GOT3 (cell line): ENCODE measurements at regions not wholly inside any gene's neighbourhood (a gene's known extent, or its start where the extent isn't known, plus 50 kb on each side); places are given as distances from the start of the nearest gene placed in this dataset.

ENCODE experiments used
- DNase-seq: peaks from one replicate; lab custom pipeline; 2025; ENCODE audit warnings: mixed read lengths; lab: John Stamatoyannopoulos, UW

- no peak for DNase-seq
Measured at GRCh38 chr6:98136333-98136732, 698.0 kb upstream of the POU3F2 start.

DNA sequence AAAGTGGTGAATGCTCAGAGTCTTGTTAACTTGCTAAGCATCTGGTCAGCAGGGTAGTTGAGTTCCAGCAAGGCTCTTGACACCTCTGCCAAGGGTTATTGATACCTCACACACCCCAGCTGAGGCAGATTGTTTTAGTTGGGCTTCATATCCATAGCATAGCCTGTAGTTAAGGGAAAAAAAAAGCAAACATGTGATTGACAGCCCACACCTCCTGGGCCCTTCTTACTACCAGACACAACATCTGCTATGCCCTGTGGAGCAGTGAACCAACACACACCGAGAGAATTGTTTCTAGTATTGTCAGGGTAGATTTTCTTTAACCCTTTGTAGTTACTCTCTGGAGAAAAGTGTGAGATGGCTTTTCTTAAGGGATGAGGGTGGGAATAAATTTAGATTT lies 697.0 kb upstream of the POU3F2 start:
- no peak for DNase-seq

- DNase-seq = no peak
Measured at GRCh38 chr6:98142839-98143238, 691.5 kb upstream of the POU3F2 start.

DNA sequence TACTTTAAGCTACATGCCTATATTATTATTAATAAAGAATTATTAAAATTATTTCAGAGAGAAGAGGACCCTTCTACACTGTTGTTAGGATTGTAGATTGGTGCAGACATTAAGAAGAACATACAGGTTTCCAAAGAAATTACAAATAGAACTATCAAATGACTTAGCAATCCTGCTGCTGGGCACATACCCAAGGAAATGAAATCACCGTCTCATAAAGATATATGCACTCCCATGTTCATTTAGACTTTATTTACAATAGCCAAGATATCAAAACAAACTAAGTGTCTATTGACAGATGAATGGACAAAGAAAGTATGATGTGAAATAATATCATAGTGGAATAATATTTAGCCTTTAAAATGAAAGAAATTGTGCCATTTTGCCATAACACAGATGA lies 687.7 kb upstream of the POU3F2 start:
- no peak for DNase-seq

DNA sequence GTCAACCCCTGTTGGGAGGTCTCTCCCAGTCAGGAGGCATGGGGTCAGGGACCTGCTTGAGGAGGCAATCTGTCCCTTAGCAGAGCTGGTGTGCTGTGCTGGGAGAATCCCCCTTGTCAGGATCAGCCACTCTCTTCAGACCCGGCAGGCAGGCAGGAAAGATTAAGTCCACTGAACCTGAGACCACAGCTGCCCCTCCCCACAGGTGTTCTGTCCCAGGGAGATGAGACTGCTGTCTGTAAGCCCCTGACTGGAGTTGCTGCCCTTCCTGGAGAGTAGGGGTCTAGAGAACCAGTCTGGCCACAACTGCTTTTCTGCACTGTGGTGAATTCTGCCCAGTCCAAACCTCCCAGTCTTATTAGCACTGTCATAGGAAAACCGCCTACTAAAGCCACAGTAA lies 677.8 kb upstream of the POU3F2 start:
- no peak for DNase-seq

DNA sequence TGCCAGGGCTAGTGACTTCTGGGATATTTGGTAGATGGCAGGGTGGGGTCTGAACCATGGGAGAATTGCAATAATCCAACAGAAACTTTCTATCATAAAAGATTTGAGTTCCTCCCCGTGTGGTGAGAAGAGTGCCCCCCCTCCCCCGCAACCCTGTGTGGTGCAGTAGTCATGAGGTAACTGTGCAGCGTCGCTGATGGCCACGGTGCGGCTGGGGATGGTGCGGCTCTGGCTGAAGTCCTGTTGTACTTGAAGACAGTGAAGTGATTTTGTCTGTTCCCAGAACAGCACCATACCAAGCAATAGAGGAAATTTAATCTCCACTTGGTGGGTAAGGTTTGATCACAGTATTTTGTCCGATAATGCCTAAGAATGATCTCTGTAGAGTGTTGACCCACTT lies 654.8 kb upstream of the POU3F2 start:
- DNase-seq = no peak

DNA sequence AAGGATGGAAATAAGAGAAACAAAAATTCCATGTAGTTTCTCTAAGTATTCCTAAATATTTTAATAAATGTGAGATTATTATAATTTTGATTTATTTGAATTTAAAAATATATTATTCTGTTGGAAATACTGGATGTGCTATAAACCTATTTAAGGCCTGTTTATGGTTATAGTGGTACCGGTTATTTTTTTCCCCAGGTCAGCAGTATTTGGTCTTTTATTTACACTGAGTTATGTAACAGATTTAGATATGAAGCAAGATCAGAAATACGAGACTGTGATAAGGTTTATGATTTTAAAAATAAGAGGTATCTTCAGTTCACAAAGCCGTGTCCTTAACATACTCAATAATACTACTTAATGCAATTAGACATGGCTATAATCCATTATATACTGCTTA lies 634.3 kb upstream of the POU3F2 start:
- no peak for DNase-seq

GRCh38 chr6:98203170-98203806 lies 631.1 kb upstream of the POU3F2 start:
- no peak for DNase-seq

GRCh38 chr6:98212468-98212867 lies 621.9 kb upstream of the POU3F2 start:
- DNase-seq = no peak

GRCh38 chr6:98215531-98215930 lies 618.8 kb upstream of the POU3F2 start:
- DNase-seq = no peak

GRCh38 chr6:98230250-98230649 lies 604.1 kb upstream of the POU3F2 start:
- DNase-seq = no peak

DNA sequence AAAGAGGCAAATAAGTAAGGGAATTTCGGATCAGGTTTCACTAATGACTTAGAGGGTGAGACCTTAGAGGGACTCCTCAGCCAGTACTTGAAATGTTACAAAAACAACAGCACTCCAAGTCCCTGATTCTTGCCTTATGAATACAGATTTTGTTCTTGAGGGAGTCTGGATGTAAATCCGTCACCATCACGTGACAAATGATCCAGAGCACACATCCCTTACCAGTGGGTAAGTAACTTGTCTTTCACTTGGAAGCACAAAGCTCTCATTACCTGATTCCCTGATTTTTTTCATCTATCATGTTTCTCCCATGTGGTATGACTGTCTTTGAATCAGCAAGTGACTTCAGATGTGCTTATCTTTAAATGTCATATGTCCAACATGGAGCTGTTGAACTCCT lies 595.3 kb upstream of the POU3F2 start:
- DNase-seq = no peak

GRCh38 chr6:98241630-98242029 lies 592.7 kb upstream of the POU3F2 start:
- no peak for DNase-seq

- no peak for DNase-seq
Measured at GRCh38 chr6:98254624-98255023, 579.8 kb upstream of the POU3F2 start.

DNA sequence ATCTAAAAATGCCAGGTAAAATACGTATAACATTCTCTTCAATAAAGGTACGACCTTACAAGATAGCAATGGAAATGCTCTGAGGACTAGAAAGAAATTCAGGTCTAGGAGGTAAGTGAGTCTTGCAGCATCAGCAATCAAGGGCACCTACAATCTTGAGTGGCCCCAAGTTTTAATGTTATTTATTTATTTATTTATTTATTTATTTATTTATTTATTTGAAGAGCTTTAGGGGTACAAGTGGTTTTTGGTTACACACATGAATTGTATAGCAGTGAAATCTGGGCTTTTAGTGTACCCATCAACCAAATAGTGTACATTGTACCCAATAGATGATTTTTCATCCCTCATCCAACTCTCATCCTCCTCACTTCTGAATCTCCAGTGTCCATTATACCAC lies 574.0 kb upstream of the POU3F2 start:
- DNase-seq = no peak

GRCh38 chr6:98272060-98272459 lies 562.3 kb upstream of the POU3F2 start:
- no peak for DNase-seq

DNA sequence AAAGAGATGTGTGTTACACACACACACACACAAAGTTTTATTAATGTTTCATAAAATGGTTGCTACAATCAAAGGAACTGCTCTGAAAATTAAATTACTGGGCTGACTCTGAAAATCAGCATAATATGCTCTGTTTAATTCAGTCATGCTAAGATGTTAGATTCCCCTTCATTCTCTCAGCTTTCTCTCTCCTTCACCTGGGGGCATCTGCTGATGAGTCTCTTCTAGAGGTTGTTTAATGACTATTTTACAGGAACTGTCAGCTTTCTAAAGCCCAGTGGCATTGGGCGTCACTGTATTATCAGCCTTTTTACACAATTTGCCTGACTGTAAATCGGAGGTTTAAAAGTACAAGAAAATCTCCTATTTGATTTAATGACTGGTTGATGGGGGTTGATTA lies 559.7 kb upstream of the POU3F2 start:
- DNase-seq = no peak

- no peak for DNase-seq
Measured at GRCh38 chr6:98280492-98280891, 553.9 kb upstream of the POU3F2 start.

GRCh38 chr6:98286620-98287019 lies 547.8 kb upstream of the POU3F2 start:
- DNase-seq = no peak

DNA sequence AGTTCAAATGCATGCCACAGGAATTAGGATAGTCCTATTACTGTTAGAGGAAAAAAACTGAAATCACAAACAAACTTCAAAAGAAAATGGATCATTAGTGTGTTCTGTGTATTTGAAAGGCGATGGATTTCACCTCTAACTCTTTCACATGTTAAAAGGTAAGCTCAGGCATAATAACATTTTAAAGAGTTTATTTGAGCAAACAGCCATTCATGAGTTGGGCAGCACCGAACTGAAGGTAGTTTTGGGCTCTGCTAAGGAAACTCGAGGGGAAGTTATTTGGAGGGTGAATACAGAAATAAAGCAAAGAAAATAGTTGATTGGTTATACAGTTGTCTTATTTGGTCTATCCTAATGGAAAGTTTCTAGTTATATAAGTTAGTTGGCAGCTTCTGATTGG lies 546.5 kb upstream of the POU3F2 start:
- DNase-seq = no peak

- DNase-seq = no peak
Measured at GRCh38 chr6:98292810-98293209, 541.6 kb upstream of the POU3F2 start.

- no peak for DNase-seq
Measured at GRCh38 chr6:98295515-98296175, 538.7 kb upstream of the POU3F2 start.

DNA sequence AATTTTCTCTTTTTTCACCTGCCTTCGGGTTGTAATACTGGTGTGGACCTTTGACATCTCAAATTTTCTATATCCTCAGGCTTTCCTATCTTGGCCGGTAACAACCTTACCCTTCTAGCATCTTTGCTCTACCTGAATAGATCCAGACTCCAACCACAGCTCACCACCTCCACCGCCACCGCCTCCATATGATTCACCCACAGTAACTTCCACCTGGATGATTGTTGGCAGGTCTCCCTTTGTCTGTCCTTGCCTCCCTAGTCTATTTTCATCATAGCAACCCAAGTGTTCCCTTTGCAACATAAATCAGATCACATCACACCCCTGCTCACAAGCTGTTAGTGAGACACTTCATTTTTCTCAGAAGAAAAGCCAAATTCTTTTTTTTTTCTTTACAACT lies 525.8 kb upstream of the POU3F2 start:
- no peak for DNase-seq

DNA sequence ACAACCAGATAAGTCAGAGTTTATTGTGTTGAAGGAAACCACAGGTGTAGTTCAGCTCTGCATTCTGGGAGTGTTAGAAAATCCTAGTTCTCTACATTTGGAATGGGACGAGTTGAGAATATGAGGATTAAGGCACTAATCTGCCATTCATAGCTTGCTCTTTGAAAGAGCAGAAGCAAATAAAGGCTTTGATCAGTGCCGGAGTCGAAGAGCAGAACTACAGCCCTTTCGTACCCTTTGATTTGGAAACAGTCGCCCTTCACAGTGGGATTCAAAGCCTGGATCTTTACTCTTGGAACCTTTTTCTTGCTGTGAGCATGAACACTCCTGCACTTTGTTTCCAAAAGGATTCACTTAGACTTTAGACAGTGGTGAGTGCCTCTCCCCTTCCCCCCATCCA lies 523.9 kb upstream of the POU3F2 start:
- no peak for DNase-seq
